Astrocyte of the cerebellum (primary cell): ENCODE measurements at regions not wholly inside any gene's neighbourhood (a gene's known extent, or its start where the extent isn't known, plus 50 kb on each side); places are given as distances from the start of the nearest gene placed in this dataset.

ENCODE experiments used
- DNase-seq: peaks from one replicate; pipeline ENCODE4 v3.0.0-alpha.2; 2011; ENCODE audit warnings: low read depth
- H3K4me3 ChIP-seq: 2 replicates; pipeline ENCODE4 v1.5.1; 2011; ENCODE audit warnings: mild to moderate bottlenecking, low read depth, low read length, moderate library complexity
- CTCF ChIP-seq: IDR thresholded peaks from 2 replicates; pipeline ENCODE4 v1.5.1; 2012; ENCODE audit warnings: low read length, low read depth, moderate library complexity, mild to moderate bottlenecking; ENCODE audit errors: missing control alignments
- in situ Hi-C: cut with HindIII; loops from 2 replicates; pipeline ENCODE4 v1.10.0; 2017; ENCODE audit warnings: low sequenced_read_pairs

- no peak overlapping the region for H3K4me3 ChIP-seq
- no peak for TF ChIP-seq CTCF
- DNase-seq, result no peak
Observed at GRCh38 chr18:4748975-4749374, 293.9 kb upstream of the DLGAP1 start.

GRCh38 chr18:4734903-4735302, 279.8 kb upstream of the DLGAP1 start:
- TF ChIP-seq CTCF, result no peak
- in situ Hi-C loops, result no loop called here
- DNase-seq, result no peak

More at GRCh38 chr18:4748975-4749374, 293.9 kb upstream of the DLGAP1 start:
- in situ Hi-C loops, result no loop called here

GRCh38 chr18:4734021-4734420, 278.9 kb upstream of the DLGAP1 start:
- DNase-seq, result no peak
- no peak for TF ChIP-seq CTCF
- H3K4me3 ChIP-seq, result no peak overlapping the region
- in situ Hi-C loops, result no loop called here

More at GRCh38 chr18:4734903-4735302, 279.8 kb upstream of the DLGAP1 start:
- H3K4me3 ChIP-seq, result no peak overlapping the region

- DNase-seq, result no peak
- in situ Hi-C loops, result no loop called here
- TF ChIP-seq CTCF, result no peak
- H3K4me3 ChIP-seq, result no peak overlapping the region
Observed at GRCh38 chr18:4721545-4721944, 266.4 kb upstream of the DLGAP1 start.

- in situ Hi-C loops, result no loop called here
- TF ChIP-seq CTCF, result no peak
- H3K4me3 ChIP-seq, result no peak overlapping the region
- DNase-seq, result no peak
Observed at GRCh38 chr18:4720518-4720917, 265.4 kb upstream of the DLGAP1 start.

GRCh38 chr18:4705894-4706293, 250.8 kb upstream of the DLGAP1 start:
- in situ Hi-C loops, result no loop called here
- no peak overlapping the region for H3K4me3 ChIP-seq
- no peak for TF ChIP-seq CTCF
- no peak for DNase-seq

- in situ Hi-C loops, result no loop called here
- DNase-seq, result no peak
- no peak for TF ChIP-seq CTCF
- H3K4me3 ChIP-seq, result no peak overlapping the region
Observed at GRCh38 chr18:4704781-4705180, 249.7 kb upstream of the DLGAP1 start.
